Large intestine (tissue), 3 donors: ENCODE measurements at regions not wholly inside any gene's neighbourhood (a gene's known extent, or its start where the extent isn't known, plus 50 kb on each side); places are given as distances from the start of the nearest gene placed in this dataset.

Experiments used
- DNase-seq, 2 donors: peaks; one replicate each; pipeline versions ENCODE4 v3.0.0 to v3.0.0-alpha.2; 2013
- H3K27ac ChIP-seq: one replicate; pipeline ENCODE4 v1.5.1; 2013; ENCODE audit warnings: low read length
- H3K27me3 ChIP-seq: 2 replicates; pipeline ENCODE4 v1.6.1; 2013; ENCODE audit warnings: low read length; ENCODE audit not compliant: control insufficient read depth, insufficient read depth
- H3K36me3 ChIP-seq: 2 replicates; pipeline ENCODE4 v1.6.1; 2013; ENCODE audit warnings: low read length; ENCODE audit not compliant: control insufficient read depth, insufficient read depth
- H3K4me1 ChIP-seq: one replicate; pipeline ENCODE4 v1.6.1; 2013; ENCODE audit warnings: low read length; ENCODE audit not compliant: control insufficient read depth, insufficient read depth
- H3K4me3 ChIP-seq: one replicate; pipeline ENCODE4 v1.5.1; 2013; ENCODE audit warnings: low read length
- H3K9me3 ChIP-seq: one replicate; pipeline ENCODE4 v1.6.1; 2013; ENCODE audit warnings: mild to moderate bottlenecking, low read depth, low read length, moderate library complexity; ENCODE audit not compliant: control insufficient read depth
- WGBS: methylation state at CpG from one replicate; pipeline ENCODE4 v1.1.5; 2013; ENCODE audit warnings: low lambda C conversion rate; ENCODE audit not compliant: insufficient coverage; 5-methylcytosine and 5-hydroxymethylcytosine counted together

- WGBS: no CpG with 5 or more reads among the region's 1 CpG
- no peak overlapping the region for H3K4me3 ChIP-seq
- no peaks in the 10 kb centered on the region for H3K9me3 ChIP-seq
- no peak overlapping the region for H3K27ac ChIP-seq
- H3K27me3 ChIP-seq: peaks cover 11% of the 10 kb centered on the region
- H3K36me3 ChIP-seq: no peaks in the 10 kb centered on the region
- no peak for DNase-seq
- no peaks in the 10 kb centered on the region for H3K4me1 ChIP-seq
Measured at GRCh38 chr7:131900785-131901287, 344.4 kb upstream of the PODXL start.

- Histone ChIP-seq H3K36me3 (no peaks in the 10 kb centered on the region), H3K27me3 (peaks cover 5% of the 10 kb centered on the region), H3K9me3 (no peaks in the 10 kb centered on the region), H3K4me1 (no peaks in the 10 kb centered on the region), H3K27ac (no peak overlapping the region), H3K4me3 (no peak overlapping the region)
- no peak for DNase-seq
- WGBS: no CpG with 5 or more reads among the region's 4 CpGs
Measured at GRCh38 chr7:131899271-131900030, 343.0 kb upstream of the PODXL start.

- no peak for DNase-seq
- no CpG with 5 or more reads among the region's 3 CpGs for WGBS
- Histone ChIP-seq H3K27me3 (peaks cover 5% of the 10 kb centered on the region), H3K9me3 (no peaks in the 10 kb centered on the region), H3K4me1 (no peaks in the 10 kb centered on the region), H3K27ac (no peak overlapping the region), H3K4me3 (no peak overlapping the region), H3K36me3 (no peaks in the 10 kb centered on the region)
Measured at GRCh38 chr7:131898418-131898817, 342.0 kb upstream of the PODXL start.

- no peak overlapping the region for H3K4me3 ChIP-seq
- no peaks in the 10 kb centered on the region for H3K4me1 ChIP-seq
- H3K27ac ChIP-seq: no peak overlapping the region
- DNase-seq: no peak
- peaks cover 5% of the 10 kb centered on the region for H3K27me3 ChIP-seq
- no CpG with 5 or more reads among the region's 2 CpGs for WGBS
- no peaks in the 10 kb centered on the region for H3K36me3 ChIP-seq
- no peaks in the 10 kb centered on the region for H3K9me3 ChIP-seq
Measured at GRCh38 chr7:131897790-131898165, 341.4 kb upstream of the PODXL start.

DNA sequence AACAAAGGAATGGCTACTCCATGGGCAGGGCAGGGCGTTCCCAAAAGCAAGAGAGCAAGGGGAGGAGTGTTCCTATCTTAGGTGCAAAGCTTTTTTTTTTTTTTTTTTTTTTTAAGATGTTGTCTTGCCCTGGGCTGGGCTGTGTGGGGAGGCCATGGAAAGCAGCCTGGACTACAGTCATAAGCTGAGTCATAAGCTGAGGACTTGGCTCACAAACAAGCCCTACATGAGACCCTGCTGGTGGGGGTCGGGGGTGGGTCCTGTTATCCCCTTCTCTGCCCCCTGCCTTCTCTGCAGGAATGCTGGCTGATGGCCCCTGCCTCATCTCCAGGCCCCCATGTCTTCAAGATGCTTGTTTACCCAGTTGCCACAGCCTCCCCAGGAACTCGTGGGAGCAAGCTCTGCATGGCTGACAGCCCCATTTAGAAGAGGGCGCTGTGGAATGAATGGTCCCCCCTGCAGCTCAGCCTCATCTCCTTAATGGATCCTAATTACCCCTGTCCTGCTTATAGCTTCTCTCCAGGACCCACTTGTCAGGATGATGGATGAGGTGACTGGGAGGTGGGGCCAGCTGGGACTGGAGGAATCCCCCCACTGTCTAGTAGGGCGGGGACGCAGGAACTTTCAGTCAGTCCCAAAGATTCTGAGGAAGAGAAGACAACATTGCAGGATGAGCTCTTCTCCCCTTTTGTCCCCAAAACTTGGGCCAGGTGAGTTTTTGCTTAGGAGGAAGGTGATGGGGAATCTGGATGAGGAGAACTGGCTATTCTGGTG, 340.8 kb upstream of the PODXL start:
- Histone ChIP-seq H3K27me3 (peaks cover 5% of the 10 kb centered on the region), H3K4me1 (no peaks in the 10 kb centered on the region), H3K4me3 (no peak overlapping the region), H3K36me3 (no peaks in the 10 kb centered on the region), H3K27ac (no peak overlapping the region), H3K9me3 (no peaks in the 10 kb centered on the region)
- DNase-seq: no peak
- 67% methylated on average over 1 of the region's 6 CpGs for WGBS

- no peak overlapping the region for H3K27ac ChIP-seq
- peaks cover 3% of the 10 kb centered on the region for H3K27me3 ChIP-seq
- WGBS: no CpG with 5 or more reads among the region's 7 CpGs
- H3K4me3 ChIP-seq: no peak overlapping the region
- H3K4me1 ChIP-seq: no peaks in the 10 kb centered on the region
- no peaks in the 10 kb centered on the region for H3K36me3 ChIP-seq
- H3K9me3 ChIP-seq: no peaks in the 10 kb centered on the region
- no peak for DNase-seq
Measured at GRCh38 chr7:131896165-131896863, 339.9 kb upstream of the PODXL start.

DNA sequence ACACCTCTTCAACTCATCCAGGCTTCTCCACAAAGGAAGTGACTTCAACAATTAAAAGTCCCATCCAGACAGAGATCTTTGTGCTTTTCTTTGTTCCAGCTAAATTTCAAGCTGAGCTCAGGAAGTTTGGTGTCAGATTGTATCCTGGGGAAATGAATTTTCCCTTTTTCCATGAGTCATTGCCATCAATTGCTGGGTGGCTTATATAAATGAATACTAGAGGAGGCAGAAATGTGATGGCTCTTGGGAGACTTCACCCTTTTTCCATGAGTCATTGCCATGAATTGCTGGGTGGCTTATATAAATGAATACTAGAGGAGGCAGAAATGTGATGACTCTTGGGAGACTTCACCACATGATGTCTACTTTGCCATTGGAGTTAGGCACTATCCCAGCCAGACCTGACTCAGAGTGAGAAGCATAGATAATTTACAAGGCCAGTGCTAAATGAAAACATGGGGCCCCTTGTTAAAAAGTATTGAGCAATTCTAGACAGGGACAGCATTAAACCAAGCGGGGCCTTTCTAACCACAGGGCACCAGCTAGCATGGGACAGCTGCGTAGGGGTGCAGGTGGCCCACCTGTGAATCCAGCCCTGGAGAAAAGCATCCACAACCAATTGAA, 339.2 kb upstream of the PODXL start:
- H3K4me1 ChIP-seq: no peaks in the 10 kb centered on the region
- no peak for DNase-seq
- no CpG with 5 or more reads among the region's 2 CpGs for WGBS
- no peak overlapping the region for H3K4me3 ChIP-seq
- no peaks in the 10 kb centered on the region for H3K9me3 ChIP-seq
- peaks cover 3% of the 10 kb centered on the region for H3K27me3 ChIP-seq
- no peaks in the 10 kb centered on the region for H3K36me3 ChIP-seq
- H3K27ac ChIP-seq: no peak overlapping the region

GRCh38 chr7:131893631-131894340, 337.4 kb upstream of the PODXL start:
- no peaks in the 10 kb centered on the region for H3K4me1 ChIP-seq
- no CpG with 5 or more reads among the region's 1 CpG for WGBS
- H3K27ac ChIP-seq: no peak overlapping the region
- no peaks in the 10 kb centered on the region for H3K36me3 ChIP-seq
- no peaks in the 10 kb centered on the region for H3K9me3 ChIP-seq
- DNase-seq: no peak
- peaks cover 3% of the 10 kb centered on the region for H3K27me3 ChIP-seq
- no peak overlapping the region for H3K4me3 ChIP-seq

- no CpG with 5 or more reads among the region's 6 CpGs for WGBS
- no peak overlapping the region for H3K27ac ChIP-seq
- H3K27me3 ChIP-seq: peaks cover 7% of the 10 kb centered on the region
- H3K36me3 ChIP-seq: no peaks in the 10 kb centered on the region
- H3K4me1 ChIP-seq: no peaks in the 10 kb centered on the region
- no peak overlapping the region for H3K4me3 ChIP-seq
- DNase-seq: no peak
- no peaks in the 10 kb centered on the region for H3K9me3 ChIP-seq
Measured at GRCh38 chr7:131890176-131890575, 333.7 kb upstream of the PODXL start.
